HG03095 (cell line): ENCODE measurements at regions not wholly inside any gene's neighbourhood (a gene's known extent, or its start where the extent isn't known, plus 50 kb on each side); places are given as distances from the start of the nearest gene placed in this dataset.
"Not testable (repeated sequence)": the region's sequence is repeated elsewhere in the genome, so short reads cannot be mapped to it uniquely, and the experiment has no call there.

Experiments used
- ATAC-seq: cut with Tn5 transposase; IDR thresholded peaks from one replicate; pipeline ENCODE4 v1.9.1; 2021; ENCODE audit warnings: moderate library complexity; ENCODE audit not compliant: unreplicated experiment

- ATAC-seq: no peak
Observed at GRCh38 chr13:82115391-82115790, 1766.9 kb downstream of the SLITRK1 start.

- no peak for ATAC-seq
Observed at GRCh38 chr13:82096256-82096655, 1755.3 kb upstream of the SPRY2 start.

- ATAC-seq: no peak
Observed at GRCh38 chr13:82092312-82092711, 1751.4 kb upstream of the SPRY2 start.

GRCh38 chr13:82088781-82089180 is 1747.9 kb upstream of the SPRY2 start:
- no peak for ATAC-seq

- ATAC-seq: no peak
Observed at GRCh38 chr13:82076496-82076895, 1735.6 kb upstream of the SPRY2 start.

GRCh38 chr13:82070416-82070815 is 1729.5 kb upstream of the SPRY2 start:
- no peak for ATAC-seq

GRCh38 chr13:82062772-82063171 is 1721.8 kb upstream of the SPRY2 start:
- ATAC-seq: no peak

GRCh38 chr13:82058364-82058763 is 1717.4 kb upstream of the SPRY2 start:
- ATAC-seq: no peak

- ATAC-seq: not testable (repeated sequence)
Observed at GRCh38 chr13:82045316-82045715, 1704.4 kb upstream of the SPRY2 start.

- ATAC-seq: no peak
Observed at GRCh38 chr13:82036602-82037001, 1695.7 kb upstream of the SPRY2 start.

GRCh38 chr13:82011355-82011754 is 1670.4 kb upstream of the SPRY2 start:
- no peak for ATAC-seq

- no peak for ATAC-seq
Observed at GRCh38 chr13:82010780-82011179, 1669.9 kb upstream of the SPRY2 start.

GRCh38 chr13:82002710-82003109 is 1661.8 kb upstream of the SPRY2 start:
- no peak for ATAC-seq

GRCh38 chr13:81995316-81995715 is 1654.4 kb upstream of the SPRY2 start:
- ATAC-seq: no peak

GRCh38 chr13:81990652-81991051 is 1649.7 kb upstream of the SPRY2 start:
- ATAC-seq: no peak

GRCh38 chr13:81988567-81988966 is 1647.6 kb upstream of the SPRY2 start:
- ATAC-seq: no peak

- no peak for ATAC-seq
Observed at GRCh38 chr13:81987677-81988357, 1646.9 kb upstream of the SPRY2 start.

- ATAC-seq: no peak
Observed at GRCh38 chr13:81987159-81987558, 1646.2 kb upstream of the SPRY2 start.

- no peak for ATAC-seq
Observed at GRCh38 chr13:81986308-81986707, 1645.4 kb upstream of the SPRY2 start.

- ATAC-seq: no peak
Observed at GRCh38 chr13:81957121-81957520, 1616.2 kb upstream of the SPRY2 start.

GRCh38 chr13:81929988-81930387 is 1589.1 kb upstream of the SPRY2 start:
- ATAC-seq: no peak

- no peak for ATAC-seq
Observed at GRCh38 chr13:81927347-81927746, 1586.4 kb upstream of the SPRY2 start.

- ATAC-seq: no peak
Observed at GRCh38 chr13:81917810-81918209, 1576.9 kb upstream of the SPRY2 start.
